ENCODE measurements at regions not wholly inside any gene's neighbourhood (a gene's known extent, or its start where the extent isn't known, plus 50 kb on each side); places are given as distances from the start of the nearest gene placed in this dataset.
"Not testable (repeated sequence)": the region's sequence is repeated elsewhere in the genome, so short reads cannot be mapped to it uniquely, and the experiment has no call there.

- H3K27me3 Mint-ChIP-seq; H3K4me1 Mint-ChIP-seq; H3K36me3 Mint-ChIP-seq; H3K9me3 Mint-ChIP-seq; H3K4me3 Mint-ChIP-seq; ATAC-seq (ENCODE audit: low read depth in 2 of 2); DNase-seq; H3K27ac Mint-ChIP-seq: not testable (repeated sequence)
Observed at GRCh38 chr15:44835082-44835481, 98.8 kb downstream of the TRIM69 start.

GRCh38 chr15:44836094-44836493, 99.8 kb downstream of the TRIM69 start:
- H3K9me3 Mint-ChIP-seq = no peaks in the 10 kb centered on the region

GRCh38 chr15:44838929-44839328, 102.6 kb downstream of the TRIM69 start:
- H3K4me1 Mint-ChIP-seq; H3K36me3 Mint-ChIP-seq; ATAC-seq (ENCODE audit: low read depth in 2 of 2); H3K9me3 Mint-ChIP-seq; H3K4me3 Mint-ChIP-seq; H3K27me3 Mint-ChIP-seq; H3K27ac Mint-ChIP-seq; DNase-seq: not testable (repeated sequence)

More at GRCh38 chr15:44836094-44836493, 99.8 kb downstream of the TRIM69 start:
- H3K36me3 Mint-ChIP-seq = no peaks in the 10 kb centered on the region
- peaks cover 0 to 4% (median 0%) of the 10 kb centered on the region in 3 donors for H3K4me1 Mint-ChIP-seq
- no peak overlapping the region for H3K27ac Mint-ChIP-seq
- no peak for ATAC-seq (ENCODE audit: low read depth in 2 of 2)
- H3K4me3 Mint-ChIP-seq = no peak overlapping the region
- no peaks in the 10 kb centered on the region for H3K27me3 Mint-ChIP-seq
- no peak for DNase-seq

- ATAC-seq (ENCODE audit: low read depth in 2 of 2); H3K27ac Mint-ChIP-seq: not testable (repeated sequence)
Observed at GRCh38 chr15:44841762-44842161, 105.4 kb downstream of the TRIM69 start.

GRCh38 chr15:44842883-44843282, 106.6 kb downstream of the TRIM69 start:
- H3K36me3 Mint-ChIP-seq; DNase-seq; H3K27me3 Mint-ChIP-seq; ATAC-seq (ENCODE audit: low read depth in 2 of 2); H3K9me3 Mint-ChIP-seq; H3K4me1 Mint-ChIP-seq; H3K27ac Mint-ChIP-seq: not testable (repeated sequence)
- H3K4me3 Mint-ChIP-seq = peak overlapping the region in 1 of 8 donors; percentile 12

More at GRCh38 chr15:44841762-44842161, 105.4 kb downstream of the TRIM69 start:
- not testable (repeated sequence) for H3K27me3 Mint-ChIP-seq, H3K9me3 Mint-ChIP-seq, H3K4me3 Mint-ChIP-seq, H3K4me1 Mint-ChIP-seq, H3K36me3 Mint-ChIP-seq, DNase-seq

- not testable (repeated sequence) for DNase-seq
Observed at GRCh38 chr15:44844936-44845335, 108.6 kb downstream of the TRIM69 start.

GRCh38 chr15:44846156-44846555, 109.8 kb downstream of the TRIM69 start:
- H3K36me3 Mint-ChIP-seq = not testable (repeated sequence)

More at GRCh38 chr15:44844936-44845335, 108.6 kb downstream of the TRIM69 start:
- H3K36me3 Mint-ChIP-seq, H3K27ac Mint-ChIP-seq, H3K9me3 Mint-ChIP-seq, H3K27me3 Mint-ChIP-seq, H3K4me1 Mint-ChIP-seq, H3K4me3 Mint-ChIP-seq: not testable (repeated sequence)
- ATAC-seq (ENCODE audit: low read depth in 2 of 2) = peak; percentile 72 to 76

GRCh38 chr15:44847555-44847954, 108.9 kb upstream of the TERB2 start:
- H3K4me3 Mint-ChIP-seq = not testable (repeated sequence)

More at GRCh38 chr15:44846156-44846555, 109.8 kb downstream of the TRIM69 start:
- H3K27me3 Mint-ChIP-seq; ATAC-seq (ENCODE audit: low read depth in 2 of 2); H3K9me3 Mint-ChIP-seq; DNase-seq; H3K4me3 Mint-ChIP-seq; H3K27ac Mint-ChIP-seq; H3K4me1 Mint-ChIP-seq: not testable (repeated sequence)

GRCh38 chr15:44848859-44849258, 107.6 kb upstream of the TERB2 start:
- peak overlapping the region in 1 of 8 donors; percentile 10 for H3K4me3 Mint-ChIP-seq
- DNase-seq; ATAC-seq (ENCODE audit: low read depth in 2 of 2); H3K4me1 Mint-ChIP-seq; H3K9me3 Mint-ChIP-seq; H3K27ac Mint-ChIP-seq; H3K27me3 Mint-ChIP-seq; H3K36me3 Mint-ChIP-seq: not testable (repeated sequence)

More at GRCh38 chr15:44847555-44847954, 108.9 kb upstream of the TERB2 start:
- not testable (repeated sequence) for H3K27me3 Mint-ChIP-seq; H3K27ac Mint-ChIP-seq; H3K9me3 Mint-ChIP-seq; H3K36me3 Mint-ChIP-seq; H3K4me1 Mint-ChIP-seq; DNase-seq; ATAC-seq (ENCODE audit: low read depth in 2 of 2)

- not testable (repeated sequence) for H3K36me3 Mint-ChIP-seq; H3K9me3 Mint-ChIP-seq; H3K4me1 Mint-ChIP-seq; H3K4me3 Mint-ChIP-seq; H3K27me3 Mint-ChIP-seq; DNase-seq; ATAC-seq (ENCODE audit: low read depth in 2 of 2); H3K27ac Mint-ChIP-seq
Observed at GRCh38 chr15:44849701-44850403, 106.6 kb upstream of the TERB2 start.

- peak; percentile 51 for DNase-seq
- not testable (repeated sequence) for H3K4me3 Mint-ChIP-seq, H3K36me3 Mint-ChIP-seq, H3K27ac Mint-ChIP-seq, H3K9me3 Mint-ChIP-seq, H3K27me3 Mint-ChIP-seq, H3K4me1 Mint-ChIP-seq
- ATAC-seq (ENCODE audit: low read depth in 2 of 2) = peak; percentile 76 to 88
Observed at GRCh38 chr15:44853304-44853950, 103.1 kb upstream of the TERB2 start.

GRCh38 chr15:44854696-44855095, 101.8 kb upstream of the TERB2 start:
- H3K27ac Mint-ChIP-seq = peak overlapping the region in 1 of 6 donors; percentile 37
- not testable (repeated sequence) for H3K9me3 Mint-ChIP-seq; DNase-seq; H3K4me3 Mint-ChIP-seq; H3K27me3 Mint-ChIP-seq; H3K4me1 Mint-ChIP-seq; ATAC-seq (ENCODE audit: low read depth in 2 of 2); H3K36me3 Mint-ChIP-seq

- H3K4me1 Mint-ChIP-seq; H3K4me3 Mint-ChIP-seq; H3K36me3 Mint-ChIP-seq; H3K27me3 Mint-ChIP-seq; DNase-seq; H3K27ac Mint-ChIP-seq; ATAC-seq (ENCODE audit: low read depth in 2 of 2); H3K9me3 Mint-ChIP-seq: not testable (repeated sequence)
Observed at GRCh38 chr15:44856284-44856683, 100.2 kb upstream of the TERB2 start.

GRCh38 chr15:44857164-44857710, 99.2 kb upstream of the TERB2 start:
- not testable (repeated sequence) for H3K4me1 Mint-ChIP-seq; DNase-seq; H3K27me3 Mint-ChIP-seq; H3K27ac Mint-ChIP-seq; H3K4me3 Mint-ChIP-seq; H3K36me3 Mint-ChIP-seq; ATAC-seq (ENCODE audit: low read depth in 2 of 2)
- peaks cover 5 to 13% (median 6%) of the 10 kb centered on the region in 7 donors for H3K9me3 Mint-ChIP-seq

Data from naive B cell (primary cell).